HCT116 (cell line): ENCODE measurements at regions not wholly inside any gene's neighbourhood (a gene's known extent, or its start where the extent isn't known, plus 50 kb on each side); places are given as distances from the start of the nearest gene placed in this dataset.

ENCODE experiments used
- ATAC-seq: fragments of 200-7000 bp; cut with Tn5 transposase; 2 replicates; pipeline ENCODE4 v1.9.1; 2020; ENCODE audit warnings: mild to moderate bottlenecking, moderate library complexity
- BruUV-seq: library from RNA; stranded (reverse); fragments of 400-500 nt; replicated peaks from 2 replicates; lab custom pipeline; 2021; lab: Mats Ljungman, UMichigan
- CTCF ChIA-PET: fragments of 300-600 bp; sonication (Branson Sonifier 250); formaldehyde crosslinking; loops from one replicate; lab custom pipeline; 2021; ENCODE audit warnings: antibody characterized with exemption; lab: Charles Lee
- POLR2A ChIA-PET: fragments of 300-600, 350-600 bp; sonication (Branson Sonifier 250); formaldehyde crosslinking; loops from one replicate; lab custom pipeline; 2021; ENCODE audit warnings: antibody characterized with exemption; lab: Charles Lee
- RAD21 ChIA-PET, 2 experiments: fragments of 300-600 bp; sonication (Branson Sonifier 250); formaldehyde crosslinking; loops; one replicate each; lab custom pipeline; 2023; ENCODE audit warnings: low total read pairs in 2 of 2; ENCODE audit not compliant: uncharacterized antibody in 2 of 2, unreplicated experiment in 2 of 2, low non-redundant PET in 1 of 2; lab: Charles Lee
- DNase-seq: peaks from one replicate; pipeline ENCODE4 v3.0.0-alpha.2; 2010; ENCODE audit warnings: low read depth, low spot score
- H2AFZ ChIP-seq: fragments of 200-600 bp; shearing (Covaris generic), sonication (generic); 2 replicates; pipeline ENCODE4 v1.6.1; 2017; ENCODE audit warnings: low read depth, mixed run types, mixed read lengths, antibody characterized with exemption, low read length; ENCODE audit not compliant: poor library complexity, severe bottlenecking
- H3K27ac ChIP-seq: 2 replicates; pipeline ENCODE4 v1.5.1; 2012; ENCODE audit warnings: low read depth, low read length
- H3K27me3 ChIP-seq: fragments of 200-600 bp; sonication (generic); 2 replicates; pipeline ENCODE4 v1.6.1; 2016; ENCODE audit warnings: mixed run types, low read length, mixed read lengths; ENCODE audit not compliant: insufficient read depth
- H3K36me3 ChIP-seq, 2 experiments: fragments of 200-500 bp in 1 of 2; fragments of 200-600 bp in 1 of 2; sonication (Bioruptor generic) in 1 of 2; sonication (generic) in 1 of 2; 2 replicates each; pipeline versions ENCODE4 v1.5.1 to v1.6.1; 2014 to 2016; ENCODE audit warnings: low read length in 2 of 2, inconsistent platforms in 1 of 2, mixed read lengths in 1 of 2, mixed run types in 1 of 2; ENCODE audit not compliant: insufficient read depth in 2 of 2, control insufficient read depth in 1 of 2
- H3K4me1 ChIP-seq, 2 experiments: fragments of 200-600 bp in 1 of 2; sonication (generic) in 1 of 2; 2 replicates each; pipeline versions ENCODE4 v1.5.1 to v1.6.1; 2012 to 2017; ENCODE audit warnings: low read length in 2 of 2, inconsistent platforms in 1 of 2, mild to moderate bottlenecking in 1 of 2, mixed read lengths in 1 of 2, mixed run types in 1 of 2, moderate library complexity in 1 of 2; ENCODE audit not compliant: insufficient read depth in 2 of 2, control insufficient read depth in 1 of 2
- H3K4me2 ChIP-seq: fragments of 200-600 bp; sonication (generic); 2 replicates; pipeline ENCODE4 v1.6.1; 2017; ENCODE audit warnings: mixed run types, low read length, mixed read lengths
- H3K4me3 ChIP-seq, 2 experiments: fragments of 200-600 bp in 1 of 2; sonication (generic) in 1 of 2; replicated peaks in 1 of 2; 2 replicates each; pipeline ENCODE4 v1.5.1; 2011 to 2016; ENCODE audit warnings: low read length in 2 of 2, control low read depth in 1 of 2, low read depth in 1 of 2, mild to moderate bottlenecking in 1 of 2, mixed read lengths in 1 of 2, mixed run types in 1 of 2
- H3K79me2 ChIP-seq: fragments of 200-600 bp; sonication (generic); 2 replicates; pipeline ENCODE4 v1.6.1; 2017; ENCODE audit warnings: mild to moderate bottlenecking, mixed run types, low read length, moderate library complexity, mixed read lengths; ENCODE audit not compliant: insufficient read depth
- H3K9ac ChIP-seq: fragments of 200-600 bp; sonication (generic); 2 replicates; pipeline ENCODE4 v1.6.1; 2016; ENCODE audit warnings: low read length, mixed read lengths
- H3K9me2 ChIP-seq: fragments of 200-600 bp; sonication (generic), shearing (Covaris generic); 2 replicates; pipeline ENCODE4 v1.6.1; 2017; ENCODE audit warnings: mixed run types, mild to moderate bottlenecking, moderate library complexity; ENCODE audit not compliant: insufficient read depth
- H3K9me3 ChIP-seq, 2 experiments: fragments of 200-500 bp in 1 of 2; fragments of 200-600 bp in 1 of 2; sonication (Bioruptor generic) in 1 of 2; sonication (generic) in 1 of 2; 2 replicates each; pipeline ENCODE4 v1.6.1; 2014 to 2017; ENCODE audit warnings: low read length in 2 of 2, mixed read lengths in 2 of 2, inconsistent platforms in 1 of 2, low read depth in 1 of 2, mild to moderate bottlenecking in 1 of 2, mixed run types in 1 of 2, moderate library complexity in 1 of 2; ENCODE audit not compliant: control insufficient read depth in 1 of 2, insufficient read depth in 1 of 2
- H4K20me1 ChIP-seq: fragments of 200-600 bp; sonication (generic), shearing (Covaris generic); 2 replicates; pipeline ENCODE4 v1.6.1; 2017; ENCODE audit warnings: mixed run types, mild to moderate bottlenecking, moderate library complexity; ENCODE audit not compliant: insufficient read depth
- CBX3 ChIP-seq: IDR thresholded peaks from 2 replicates; pipeline ENCODE4 v1.6.1; 2012; ENCODE audit warnings: low read depth
- CEBPB ChIP-seq: IDR thresholded peaks from 2 replicates; pipeline ENCODE4 v1.6.1; 2012; ENCODE audit warnings: low read depth
- EGR1 ChIP-seq: IDR thresholded peaks from 2 replicates; pipeline ENCODE4 v1.6.1; 2012; ENCODE audit warnings: low read depth
- ELF1 ChIP-seq: IDR thresholded peaks from 2 replicates; pipeline ENCODE4 v1.6.1; 2012; ENCODE audit warnings: low read depth, borderline replicate concordance
- EZH2phosphoT487 ChIP-seq: fragments of 200-600 bp; IDR thresholded peaks from 2 replicates; pipeline ENCODE4 v1.6.1; 2018; ENCODE audit warnings: antibody characterized with exemption, borderline replicate concordance
- JUND ChIP-seq: IDR thresholded peaks from 2 replicates; pipeline ENCODE4 v1.6.1; 2012
- POLR2AphosphoS5 ChIP-seq: IDR thresholded peaks from 2 replicates; pipeline ENCODE4 v1.6.1; 2011; ENCODE audit warnings: mild to moderate bottlenecking, low read depth, low read length, moderate library complexity
- RAD21 ChIP-seq: IDR thresholded peaks from 2 replicates; pipeline ENCODE4 v1.6.1; 2012; ENCODE audit warnings: low read depth, mild to moderate bottlenecking
- SIN3A ChIP-seq: IDR thresholded peaks from 2 replicates; pipeline ENCODE4 v1.6.1; 2012; ENCODE audit warnings: low read depth
- ZFX ChIP-seq: fragments of 450-650 bp; IDR thresholded peaks from 2 replicates; pipeline ENCODE4 v1.6.1; 2017
- ZNF274 ChIP-seq: fragments of 200-500 bp; sonication (Bioruptor generic); IDR thresholded peaks from 2 replicates; pipeline ENCODE4 v1.6.1; 2014; ENCODE audit warnings: mild to moderate bottlenecking, low read depth, low read length, inconsistent platforms
- intact Hi-C: fragments of 100-400 bp; cut with micrococcal nuclease; formaldehyde crosslinking; loops from 2 replicates; pipeline ENCODE4 v1.10.0; 2022
- TF ChIP-seq, protein P1 (sequence below): IDR thresholded peaks from 2 replicates; pipeline ENCODE4 v1.6.1; 2012
- TF ChIP-seq, protein P2 (sequence below): IDR thresholded peaks from 2 replicates; pipeline ENCODE4 v1.6.1; 2011; ENCODE audit warnings: mild to moderate bottlenecking, low read length, moderate library complexity; ENCODE audit not compliant: insufficient replicate concordance; ENCODE audit errors: extremely low read depth
- TF ChIP-seq, protein P3 (sequence below): IDR thresholded peaks from 2 replicates; pipeline ENCODE4 v1.6.1; 2012

DNA sequence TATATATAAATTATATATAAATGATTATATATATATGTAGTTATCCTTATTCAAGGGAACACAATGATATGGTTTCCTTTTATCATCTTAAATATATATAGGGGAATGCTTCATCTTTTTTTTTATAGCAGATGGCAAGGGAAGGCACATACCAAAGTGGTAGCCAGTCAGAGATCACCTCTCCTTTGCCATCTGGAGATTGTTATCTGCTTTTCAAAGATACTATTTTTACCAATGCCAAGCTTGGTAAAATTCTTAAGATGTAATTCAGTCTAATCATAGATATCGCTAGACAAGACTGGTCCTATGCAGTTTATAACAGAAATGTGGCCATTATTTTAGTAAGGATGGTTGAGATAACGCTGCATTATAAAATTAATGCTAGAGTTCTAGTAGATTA is 64.7 kb upstream of the DSEL start:
- DNase-seq (no peak), ATAC-seq (no peak)
- Histone ChIP-seq H2AFZ (no peak overlapping the region), H3K36me3 (no peaks in the 10 kb centered on the region), H4K20me1 (no peaks in the 10 kb centered on the region), H3K4me3 (no peak overlapping the region), H3K27ac (no peak overlapping the region), H3K9ac (no peak overlapping the region), H3K4me2 (no peak overlapping the region), H3K4me1 (no peaks in the 10 kb centered on the region), H3K9me2 (no peaks in the 10 kb centered on the region), H3K9me3 (peaks cover 14 to 28% of the 10 kb centered on the region in 2 experiments; a peak in 2 of 4 replicates), H3K79me2 (no peaks in the 10 kb centered on the region), H3K27me3 (no peaks in the 10 kb centered on the region)
- ChIA-PET CTCF (no interaction called here), POLR2A (no interaction called here), RAD21 (no interaction called here)
- intact Hi-C loops = no loop called here
- TF ChIP-seq SIN3A = no peak
- BruUV-seq = no TSS peak

- ChIA-PET POLR2A (no interaction called here), RAD21 (no interaction called here), CTCF (no interaction called here)
- ATAC-seq = no peak
- BruUV-seq = no TSS peak
- Histone ChIP-seq H3K27me3 (no peaks in the 10 kb centered on the region), H3K9me2 (no peaks in the 10 kb centered on the region), H3K4me2 (no peak overlapping the region), H3K9me3 (peaks cover 13 to 15% of the 10 kb centered on the region in 2 experiments; a peak in 3 of 4 replicates), H3K27ac (no peak overlapping the region), H3K4me3 (no peak overlapping the region), H3K4me1 (no peaks in the 10 kb centered on the region), H4K20me1 (no peaks in the 10 kb centered on the region), H3K9ac (no peak overlapping the region), H3K79me2 (no peaks in the 10 kb centered on the region), H3K36me3 (no peaks in the 10 kb centered on the region), H2AFZ (no peak overlapping the region)
- DNase-seq = no peak
- intact Hi-C loops = no loop called here
- TF ChIP-seq, protein P1, sequence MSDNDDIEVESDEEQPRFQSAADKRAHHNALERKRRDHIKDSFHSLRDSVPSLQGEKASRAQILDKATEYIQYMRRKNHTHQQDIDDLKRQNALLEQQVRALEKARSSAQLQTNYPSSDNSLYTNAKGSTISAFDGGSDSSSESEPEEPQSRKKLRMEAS = no peak
- TF ChIP-seq JUND = no peak
- no peak for TF ChIP-seq RAD21
- no peak for TF ChIP-seq CBX3
- TF ChIP-seq ZFX = no peak
- no peak for TF ChIP-seq EZH2phosphoT487
- TF ChIP-seq, protein P2, sequence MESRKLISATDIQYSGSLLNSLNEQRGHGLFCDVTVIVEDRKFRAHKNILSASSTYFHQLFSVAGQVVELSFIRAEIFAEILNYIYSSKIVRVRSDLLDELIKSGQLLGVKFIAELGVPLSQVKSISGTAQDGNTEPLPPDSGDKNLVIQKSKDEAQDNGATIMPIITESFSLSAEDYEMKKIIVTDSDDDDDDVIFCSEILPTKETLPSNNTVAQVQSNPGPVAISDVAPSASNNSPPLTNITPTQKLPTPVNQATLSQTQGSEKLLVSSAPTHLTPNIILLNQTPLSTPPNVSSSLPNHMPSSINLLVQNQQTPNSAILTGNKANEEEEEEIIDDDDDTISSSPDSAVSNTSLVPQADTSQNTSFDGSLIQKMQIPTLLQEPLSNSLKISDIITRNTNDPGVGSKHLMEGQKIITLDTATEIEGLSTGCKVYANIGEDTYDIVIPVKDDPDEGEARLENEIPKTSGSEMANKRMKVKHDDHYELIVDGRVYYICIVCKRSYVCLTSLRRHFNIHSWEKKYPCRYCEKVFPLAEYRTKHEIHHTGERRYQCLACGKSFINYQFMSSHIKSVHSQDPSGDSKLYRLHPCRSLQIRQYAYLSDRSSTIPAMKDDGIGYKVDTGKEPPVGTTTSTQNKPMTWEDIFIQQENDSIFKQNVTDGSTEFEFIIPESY = no peak
- TF ChIP-seq CEBPB = no peak
- TF ChIP-seq ELF1 = no peak
- TF ChIP-seq POLR2AphosphoS5 = no peak
- no peak for TF ChIP-seq SIN3A
- TF ChIP-seq ZNF274 = no peak
- TF ChIP-seq, protein P3, sequence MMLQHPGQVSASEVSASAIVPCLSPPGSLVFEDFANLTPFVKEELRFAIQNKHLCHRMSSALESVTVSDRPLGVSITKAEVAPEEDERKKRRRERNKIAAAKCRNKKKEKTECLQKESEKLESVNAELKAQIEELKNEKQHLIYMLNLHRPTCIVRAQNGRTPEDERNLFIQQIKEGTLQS = no peak
- TF ChIP-seq EGR1 = no peak
Observed at GRCh38 chr18:67577386-67577785, 60.9 kb upstream of the DSEL start.
